Uterus (tissue), 3 donors: ENCODE measurements at regions not wholly inside any gene's neighbourhood (a gene's known extent, or its start where the extent isn't known, plus 50 kb on each side); places are given as distances from the start of the nearest gene placed in this dataset.

Source experiments
- DNase-seq, 2 donors: peaks; one replicate each; pipeline ENCODE4 v3.0.0-alpha.2; 2019 to 2020
- H3K27ac ChIP-seq, 2 donors: fragments of 200-600 bp; sonication (generic); 1 replicate in 1 of 2; 2 replicates in 1 of 2; pipeline ENCODE4 v1.5.1; 2016 to 2018
- H3K27me3 ChIP-seq, 2 donors: fragments of 200-600 bp; sonication (generic); one replicate each; pipeline ENCODE4 v1.5.1; 2018 to 2019; ENCODE audit warnings: control low read depth in 1 of 2
- H3K36me3 ChIP-seq, 2 donors: fragments of 200-600 bp; sonication (generic); one replicate each; pipeline ENCODE4 v1.5.1; 2019; ENCODE audit warnings: control low read depth in 1 of 2
- H3K4me1 ChIP-seq, 2 donors: fragments of 200-600 bp; sonication (generic); one replicate each; pipeline ENCODE4 v1.5.1; 2018 to 2019; ENCODE audit warnings: control low read depth in 1 of 2
- H3K4me3 ChIP-seq, 2 donors: fragments of 200-600 bp; sonication (generic); 1 replicate in 1 of 2; 2 replicates in 1 of 2; pipeline ENCODE4 v1.5.1; 2018 to 2019; ENCODE audit warnings: mild to moderate bottlenecking in 1 of 2
- H3K9me3 ChIP-seq, 2 donors: fragments of 200-600 bp; sonication (generic); one replicate each; pipeline ENCODE4 v1.5.1; 2019; ENCODE audit warnings: control low read depth in 1 of 2
- POLR2A ChIP-seq, 2 donors: fragments of 450-650 bp; IDR thresholded peaks; one replicate each; pipeline ENCODE4 v1.6.1; 2016; ENCODE audit warnings: antibody characterized with exemption in 2 of 2, mild to moderate bottlenecking in 1 of 2, moderate library complexity in 1 of 2
- intact Hi-C: fragments of 100-400 bp; cut with DNase I; formaldehyde crosslinking; loops from one replicate; pipeline ENCODE4 v1.15.1; 2023; ENCODE audit warnings: low total_unique reads
- TF ChIP-seq, protein P1 (sequence below), 4 experiments: fragments of 200-600 bp in 2 of 4; fragments of 450-650 bp in 2 of 4; sonication (generic) in 2 of 4; IDR thresholded peaks; one replicate each; pipeline ENCODE4 v1.5.1; 2016 to 2019; ENCODE audit warnings: antibody characterized with exemption in 4 of 4, mild to moderate bottlenecking in 2 of 4, moderate library complexity in 1 of 4
- donor health status: DM: yes; HTN: yes; CAD: no.

DNA sequence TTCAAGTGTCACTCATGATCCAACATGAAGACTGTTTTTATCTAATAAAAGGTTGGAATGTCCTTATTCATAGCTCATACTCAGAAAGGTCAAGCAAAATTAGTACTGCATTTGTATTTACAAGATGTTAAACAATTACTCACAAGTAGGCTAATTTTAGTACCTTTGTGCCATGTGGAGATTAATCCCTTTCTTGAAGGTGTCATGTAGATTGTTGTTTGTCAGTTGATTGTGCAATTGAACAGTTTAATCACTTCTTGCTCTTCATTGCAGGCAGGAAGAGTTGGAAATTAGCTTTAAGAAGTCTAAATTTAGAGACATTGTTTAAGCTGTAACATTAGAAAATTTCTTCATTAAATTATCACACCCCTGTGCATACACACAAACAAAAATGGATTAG is 847.1 kb downstream of the KCNT2 start:
- no peaks in the 10 kb centered on the region for H3K36me3 ChIP-seq
- H3K27ac ChIP-seq, result no peak overlapping the region
- H3K27me3 ChIP-seq, result no peaks in the 10 kb centered on the region
- TF ChIP-seq, protein P1, sequence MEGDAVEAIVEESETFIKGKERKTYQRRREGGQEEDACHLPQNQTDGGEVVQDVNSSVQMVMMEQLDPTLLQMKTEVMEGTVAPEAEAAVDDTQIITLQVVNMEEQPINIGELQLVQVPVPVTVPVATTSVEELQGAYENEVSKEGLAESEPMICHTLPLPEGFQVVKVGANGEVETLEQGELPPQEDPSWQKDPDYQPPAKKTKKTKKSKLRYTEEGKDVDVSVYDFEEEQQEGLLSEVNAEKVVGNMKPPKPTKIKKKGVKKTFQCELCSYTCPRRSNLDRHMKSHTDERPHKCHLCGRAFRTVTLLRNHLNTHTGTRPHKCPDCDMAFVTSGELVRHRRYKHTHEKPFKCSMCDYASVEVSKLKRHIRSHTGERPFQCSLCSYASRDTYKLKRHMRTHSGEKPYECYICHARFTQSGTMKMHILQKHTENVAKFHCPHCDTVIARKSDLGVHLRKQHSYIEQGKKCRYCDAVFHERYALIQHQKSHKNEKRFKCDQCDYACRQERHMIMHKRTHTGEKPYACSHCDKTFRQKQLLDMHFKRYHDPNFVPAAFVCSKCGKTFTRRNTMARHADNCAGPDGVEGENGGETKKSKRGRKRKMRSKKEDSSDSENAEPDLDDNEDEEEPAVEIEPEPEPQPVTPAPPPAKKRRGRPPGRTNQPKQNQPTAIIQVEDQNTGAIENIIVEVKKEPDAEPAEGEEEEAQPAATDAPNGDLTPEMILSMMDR (IDR thresholded peaks at IDR 0.05), result no peak
- no peak for TF ChIP-seq POLR2A (IDR thresholded peaks at IDR 0.05)
- DNase-seq, result no peak
- intact Hi-C loops, result no loop called here
- no peaks in the 10 kb centered on the region for H3K4me1 ChIP-seq
- no peak overlapping the region for H3K4me3 ChIP-seq
- H3K9me3 ChIP-seq, result no peaks in the 10 kb centered on the region

GRCh38 chr1:195756109-195756508 is 852.1 kb downstream of the KCNT2 start:
- H3K36me3 ChIP-seq, result no peaks in the 10 kb centered on the region
- TF ChIP-seq, protein P1 (IDR thresholded peaks at IDR 0.05), result no peak
- TF ChIP-seq POLR2A (IDR thresholded peaks at IDR 0.05), result no peak
- H3K27ac ChIP-seq, result no peak overlapping the region
- no peaks in the 10 kb centered on the region for H3K27me3 ChIP-seq
- no peak for DNase-seq
- H3K4me1 ChIP-seq, result no peaks in the 10 kb centered on the region
- H3K4me3 ChIP-seq, result no peak overlapping the region
- H3K9me3 ChIP-seq, result no peaks in the 10 kb centered on the region
- intact Hi-C loops, result no loop called here

GRCh38 chr1:195754874-195755273 is 853.4 kb downstream of the KCNT2 start:
- H3K27me3 ChIP-seq, result no peaks in the 10 kb centered on the region
- no peaks in the 10 kb centered on the region for H3K36me3 ChIP-seq
- intact Hi-C loops, result no loop called here
- H3K9me3 ChIP-seq, result no peaks in the 10 kb centered on the region
- H3K27ac ChIP-seq, result no peak overlapping the region
- H3K4me1 ChIP-seq, result no peaks in the 10 kb centered on the region
- no peak for DNase-seq
- no peak overlapping the region for H3K4me3 ChIP-seq
- TF ChIP-seq, protein P1 (IDR thresholded peaks at IDR 0.05), result no peak
- TF ChIP-seq POLR2A (IDR thresholded peaks at IDR 0.05), result no peak

GRCh38 chr1:195754303-195754702 is 853.9 kb downstream of the KCNT2 start:
- intact Hi-C loops, result no loop called here
- Histone ChIP-seq H3K9me3 (no peaks in the 10 kb centered on the region), H3K36me3 (no peaks in the 10 kb centered on the region), H3K4me3 (no peak overlapping the region), H3K4me1 (no peaks in the 10 kb centered on the region), H3K27me3 (no peaks in the 10 kb centered on the region), H3K27ac (no peak overlapping the region)
- DNase-seq, result no peak
- TF ChIP-seq POLR2A (IDR thresholded peaks at IDR 0.05), result no peak
- TF ChIP-seq, protein P1 (IDR thresholded peaks at IDR 0.05), result no peak

DNA sequence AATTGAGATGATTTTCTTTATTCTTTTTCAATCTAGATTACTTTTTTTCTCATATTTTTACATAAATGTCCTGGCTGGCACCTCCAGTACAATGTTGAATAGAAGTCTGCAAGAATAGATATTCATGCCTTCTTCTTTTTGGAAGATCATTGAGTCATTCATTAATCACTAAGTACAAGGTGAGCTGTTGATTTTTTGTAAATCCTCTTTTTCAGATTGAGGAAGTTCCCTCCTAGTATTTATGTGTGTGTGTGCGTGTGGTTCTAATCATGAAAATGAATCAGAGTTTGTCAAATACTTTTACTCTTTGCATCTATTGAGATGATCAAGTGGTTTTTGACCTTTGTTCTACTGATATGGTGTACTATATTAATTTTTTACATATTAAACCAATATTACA is 859.3 kb downstream of the KCNT2 start:
- no peak overlapping the region for H3K27ac ChIP-seq
- H3K4me3 ChIP-seq, result no peak overlapping the region
- H3K27me3 ChIP-seq, result no peaks in the 10 kb centered on the region
- intact Hi-C loops, result no loop called here
- no peaks in the 10 kb centered on the region for H3K36me3 ChIP-seq
- no peak for DNase-seq
- TF ChIP-seq, protein P1 (IDR thresholded peaks at IDR 0.05), result no peak
- TF ChIP-seq POLR2A (IDR thresholded peaks at IDR 0.05), result no peak
- H3K4me1 ChIP-seq, result no peaks in the 10 kb centered on the region
- H3K9me3 ChIP-seq, result no peaks in the 10 kb centered on the region
